Activated T-cell treated with anti-CD3 and anti-CD28 coated beads for 48 hours (primary cell): ENCODE measurements at regions not wholly inside any gene's neighbourhood (a gene's known extent, or its start where the extent isn't known, plus 50 kb on each side); places are given as distances from the start of the nearest gene placed in this dataset.

Source experiments
- DNase-seq: peaks from one replicate; pipeline ENCODE4 v3.0.0-alpha.2; 2020; ENCODE audit warnings: low read depth

GRCh38 chr16:82358161-82358560 is 188.1 kb upstream of the MPHOSPH6 start:
- DNase-seq = no peak

- no peak for DNase-seq
These were observed 187.2 kb upstream of the MPHOSPH6 start for GRCh38 chr16:82357237-82357636.

- no peak for DNase-seq
These were observed 180.5 kb upstream of the MPHOSPH6 start for GRCh38 chr16:82350560-82350959.

GRCh38 chr16:82345318-82345717 is 175.3 kb upstream of the MPHOSPH6 start:
- DNase-seq = no peak

- DNase-seq = no peak
These were observed 174.1 kb upstream of the MPHOSPH6 start for GRCh38 chr16:82344157-82344556.

- DNase-seq = no peak
These were observed 171.2 kb upstream of the MPHOSPH6 start for GRCh38 chr16:82341146-82341669.

- DNase-seq = no peak
These were observed 170.5 kb upstream of the MPHOSPH6 start for GRCh38 chr16:82340531-82340930.

- no peak for DNase-seq
These were observed 167.3 kb upstream of the MPHOSPH6 start for GRCh38 chr16:82337355-82337754.

- DNase-seq = no peak
These were observed 162.1 kb upstream of the MPHOSPH6 start for GRCh38 chr16:82331974-82332750.

- DNase-seq = no peak
These were observed 161.4 kb upstream of the MPHOSPH6 start for GRCh38 chr16:82331397-82331796.

- DNase-seq = no peak
These were observed 159.6 kb upstream of the MPHOSPH6 start for GRCh38 chr16:82329504-82330192.

- DNase-seq = no peak
These were observed 159.0 kb upstream of the MPHOSPH6 start for GRCh38 chr16:82328881-82329469.

GRCh38 chr16:82323171-82323570 is 153.1 kb upstream of the MPHOSPH6 start:
- no peak for DNase-seq

- no peak for DNase-seq
These were observed 152.2 kb upstream of the MPHOSPH6 start for GRCh38 chr16:82322177-82322576.

GRCh38 chr16:82319038-82319437 is 149.0 kb upstream of the MPHOSPH6 start:
- no peak for DNase-seq

GRCh38 chr16:82317411-82318167 is 147.6 kb upstream of the MPHOSPH6 start:
- no peak for DNase-seq

GRCh38 chr16:82313754-82314153 is 143.7 kb upstream of the MPHOSPH6 start:
- no peak for DNase-seq

- no peak for DNase-seq
These were observed 141.5 kb upstream of the MPHOSPH6 start for GRCh38 chr16:82311528-82311927.

- DNase-seq = no peak
These were observed 132.2 kb upstream of the MPHOSPH6 start for GRCh38 chr16:82302042-82302727.

GRCh38 chr16:82301146-82301755 is 131.2 kb upstream of the MPHOSPH6 start:
- no peak for DNase-seq

- DNase-seq = no peak
These were observed 130.4 kb upstream of the MPHOSPH6 start for GRCh38 chr16:82300374-82300951.
